AG04450 (cell line): ENCODE measurements at regions not wholly inside any gene's neighbourhood (a gene's known extent, or its start where the extent isn't known, plus 50 kb on each side); places are given as distances from the start of the nearest gene placed in this dataset.

ENCODE experiments used
- CTCF ChIA-PET: fragments of 300-600, 350-600 bp; formaldehyde crosslinking; extraction: SDS; loops from one replicate; lab custom pipeline; 2022; ENCODE audit warnings: antibody characterized with exemption, inconsistent platforms; lab: Charles Lee
- POLR2A ChIA-PET: fragments of 350-600 bp; formaldehyde crosslinking; extraction: SDS; loops from one replicate; lab custom pipeline; 2021; ENCODE audit warnings: antibody characterized with exemption, inconsistent platforms; lab: Yijun Ruan, JAX
- DNase-seq: peaks from one replicate; pipeline ENCODE4 v3.0.0-alpha.2; 2011; ENCODE audit warnings: low read depth, low spot score
- H3K27ac ChIP-seq: one replicate; pipeline ENCODE4 v1.5.1; 2012; ENCODE audit warnings: low read depth, low read length, control low read depth
- H3K27me3 ChIP-seq: one replicate; pipeline ENCODE4 v1.6.0; 2012; ENCODE audit warnings: low read length; ENCODE audit not compliant: control insufficient read depth, insufficient read depth
- H3K4me3 ChIP-seq: 2 replicates; pipeline ENCODE4 v1.5.1; 2011; ENCODE audit warnings: mild to moderate bottlenecking, low read depth, low read length, control low read depth
- H3K9me3 ChIP-seq: 2 replicates; pipeline ENCODE4 v1.5.1; 2012; ENCODE audit warnings: low read length; ENCODE audit not compliant: control insufficient read depth, insufficient read depth
- CTCF ChIP-seq: IDR thresholded peaks from 2 replicates; pipeline ENCODE4 v1.5.1; 2011; ENCODE audit warnings: low read depth, low read length, control low read depth, inconsistent platforms

GRCh38 chr4:186886759-186887158 lies 163.1 kb upstream of the FAT1 start:
- ChIA-PET CTCF (no interaction called here), POLR2A (interaction anchor here (0.9 kb wide), 1 partner anchor 331 kb away, joined by 3 read pairs; no protein-coding TSS in a partner anchor)
- Histone ChIP-seq H3K27me3 (no peaks in the 10 kb centered on the region), H3K27ac (no peak overlapping the region), H3K9me3 (peaks cover 18% of the 10 kb centered on the region; the same call in 1 of the 2 replicates), H3K4me3 (no peak overlapping the region)
- no peak for DNase-seq
- no peak for TF ChIP-seq CTCF

DNA sequence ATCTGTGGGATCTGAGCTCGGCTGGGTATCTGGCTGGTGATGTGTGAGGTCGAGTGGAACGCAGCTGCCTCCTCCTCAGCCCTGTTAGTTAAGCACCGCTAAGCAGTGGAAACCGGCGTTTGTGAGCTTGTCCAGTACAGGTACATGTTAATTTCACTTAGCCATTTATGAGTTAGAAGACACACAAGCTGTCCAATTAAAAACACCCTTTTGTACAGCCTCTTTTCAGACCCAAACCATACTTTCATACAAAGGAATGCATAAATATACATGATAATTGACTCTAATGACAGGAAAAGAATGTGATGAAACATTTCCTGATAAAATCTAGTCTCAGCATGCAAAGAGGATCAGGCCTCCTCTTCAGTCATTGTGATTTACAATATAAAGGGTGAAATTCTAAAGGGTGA lies 163.6 kb upstream of the FAT1 start:
- no peak for TF ChIP-seq CTCF
- H3K27ac ChIP-seq: no peak overlapping the region
- CTCF ChIA-PET: no interaction called here
- H3K9me3 ChIP-seq: peaks cover 18% of the 10 kb centered on the region; the same call in 1 of the 2 replicates
- no peak overlapping the region for H3K4me3 ChIP-seq
- H3K27me3 ChIP-seq: no peaks in the 10 kb centered on the region
- POLR2A ChIA-PET: interaction anchor here (0.9 kb wide), 1 partner anchor 331 kb away, joined by 3 read pairs; no protein-coding TSS in a partner anchor
- DNase-seq: no peak

DNA sequence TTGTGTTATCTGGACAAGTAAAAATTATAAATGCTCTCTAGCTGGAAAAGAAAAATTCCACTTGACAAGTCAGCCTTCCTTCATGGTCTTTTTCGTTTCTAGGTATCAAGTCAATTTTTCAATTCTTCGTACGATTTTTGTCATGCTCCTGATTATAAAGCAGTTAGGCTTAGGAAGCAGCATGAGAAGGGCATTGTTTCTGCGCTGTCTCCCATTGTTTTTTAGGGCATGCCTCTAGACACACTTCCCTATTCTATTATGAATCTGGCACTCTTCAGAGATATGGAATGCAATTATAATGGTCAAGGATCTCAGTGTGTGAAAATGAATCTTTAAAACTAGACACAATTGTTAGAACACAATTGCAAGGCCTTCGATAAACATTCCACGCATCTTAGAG lies 164.1 kb upstream of the FAT1 start:
- no peak for TF ChIP-seq CTCF
- H3K27me3 ChIP-seq: no peaks in the 10 kb centered on the region
- DNase-seq: no peak
- ChIA-PET POLR2A (interaction anchor here (0.9 kb wide), 1 partner anchor 330 kb away, joined by 3 read pairs; no protein-coding TSS in a partner anchor), CTCF (no interaction called here)
- no peak overlapping the region for H3K4me3 ChIP-seq
- peaks cover 18% of the 10 kb centered on the region; the same call in 1 of the 2 replicates for H3K9me3 ChIP-seq
- no peak overlapping the region for H3K27ac ChIP-seq

- ChIA-PET CTCF (no interaction called here), POLR2A (no interaction called here)
- Histone ChIP-seq H3K4me3 (no peak overlapping the region), H3K27me3 (no peaks in the 10 kb centered on the region), H3K9me3 (peaks cover 18% of the 10 kb centered on the region; the same call in 1 of the 2 replicates), H3K27ac (no peak overlapping the region)
- no peak for TF ChIP-seq CTCF
- no peak for DNase-seq
These were observed 166.4 kb upstream of the FAT1 start for GRCh38 chr4:186889876-186890643.

DNA sequence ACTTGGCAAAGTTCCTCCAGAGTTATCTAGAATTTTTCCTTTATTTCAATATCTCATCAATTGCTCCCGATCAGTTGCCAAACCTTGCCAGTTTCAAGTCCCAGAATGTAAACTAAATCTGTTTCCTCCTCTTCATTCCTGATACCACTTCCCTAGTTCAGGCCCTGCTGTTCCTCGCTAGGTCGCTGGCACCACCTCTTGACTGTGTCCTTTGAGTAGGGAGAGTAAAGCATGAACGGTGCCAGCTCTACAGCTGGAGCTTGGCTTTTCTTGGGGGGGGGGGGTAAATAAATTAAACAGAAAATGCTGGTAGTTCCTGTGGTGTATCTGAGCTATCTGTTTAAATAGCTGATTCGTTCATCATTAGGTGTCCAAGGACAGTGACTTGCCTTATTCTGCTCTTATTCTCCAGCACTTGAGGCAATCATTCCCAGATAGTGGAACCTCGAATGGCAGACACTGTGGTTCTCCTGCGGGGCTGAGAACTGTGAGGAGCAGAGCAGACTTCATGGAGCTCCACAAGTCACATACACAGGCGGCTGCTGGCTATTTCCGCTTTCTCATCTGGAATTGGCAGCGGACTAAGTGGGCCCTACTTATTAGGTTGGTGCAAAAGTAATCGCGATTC lies 168.3 kb upstream of the FAT1 start:
- Histone ChIP-seq H3K9me3 (peaks cover 18% of the 10 kb centered on the region; the same call in 1 of the 2 replicates), H3K27ac (no peak overlapping the region), H3K27me3 (no peaks in the 10 kb centered on the region), H3K4me3 (no peak overlapping the region)
- ChIA-PET POLR2A (interaction anchor here (0.6 kb wide), 1 partner anchor 14 kb away, joined by 3 read pairs; no protein-coding TSS in a partner anchor), CTCF (no interaction called here)
- no peak for DNase-seq
- TF ChIP-seq CTCF: no peak
